ENCODE measurements at regions not wholly inside any gene's neighbourhood (a gene's known extent, or its start where the extent isn't known, plus 50 kb on each side); places are given as distances from the start of the nearest gene placed in this dataset.

- Histone ChIP-seq H3K27me3 (ENCODE audit: low read length) (0 out of 2 replicates have a peak, but pooled peaks cover 4% of the 10 kb centered on the region), H3F3A (ENCODE audit: insufficient read depth) (no peaks in the 10 kb centered on the region), H3K9me2 (replicated peaks; ENCODE audit: insufficient read depth, low read length) (no peaks in the 10 kb centered on the region), H3K9me3 (ENCODE audit: insufficient read depth, low read length) (no peaks in the 10 kb centered on the region), H3K79me2 (ENCODE audit: insufficient read depth, low read length) (no peaks in the 10 kb centered on the region), H3K4me2 (ENCODE audit: low read depth, low read length, poor library complexity, severe bottlenecking) (no peak overlapping the region), H3K36me3 (ENCODE audit: low read length) (no peaks in the 10 kb centered on the region; the same call in 1 of the 2 replicates), H4K20me1 (ENCODE audit: low read depth, low read length) (no peaks in the 10 kb centered on the region), H3K9ac (ENCODE audit: low read length) (no peak overlapping the region), H3K4me3 (ENCODE audit: insufficient read depth, low read length, poor library complexity, severe bottlenecking) (no peak overlapping the region), H3K27ac (ENCODE audit: low read depth, low read length) (no peak overlapping the region), H2AFZ (ENCODE audit: low read depth, low read length, severe bottlenecking) (no peak overlapping the region)
- TF ChIP-seq EZH2phosphoT487 (conservative IDR thresholded peaks at IDR 0.05; ENCODE audit: low read length): no peak
- TF ChIP-seq CTCF (IDR thresholded peaks at IDR 0.05; ENCODE audit: insufficient read depth, low read length, poor library complexity, severe bottlenecking): no peak
Measured at GRCh38 chr9:34825775-34826174, 115.8 kb upstream of the CCL21 start.

- Histone ChIP-seq H3K4me3 (ENCODE audit: insufficient read depth, low read length, poor library complexity, severe bottlenecking) (no peak overlapping the region), H3K27ac (ENCODE audit: low read depth, low read length) (no peak overlapping the region), H3F3A (ENCODE audit: insufficient read depth) (no peaks in the 10 kb centered on the region), H3K9me3 (ENCODE audit: insufficient read depth, low read length) (no peaks in the 10 kb centered on the region), H2AFZ (ENCODE audit: low read depth, low read length, severe bottlenecking) (no peak overlapping the region), H3K27me3 (ENCODE audit: low read length) (0 out of 2 replicates have a peak, but pooled peaks cover 4% of the 10 kb centered on the region), H3K9me2 (replicated peaks; ENCODE audit: insufficient read depth, low read length) (no peaks in the 10 kb centered on the region), H3K9ac (ENCODE audit: low read length) (no peak overlapping the region), H3K79me2 (ENCODE audit: insufficient read depth, low read length) (no peaks in the 10 kb centered on the region), H4K20me1 (ENCODE audit: low read depth, low read length) (no peaks in the 10 kb centered on the region), H3K4me2 (ENCODE audit: low read depth, low read length, poor library complexity, severe bottlenecking) (no peak overlapping the region), H3K36me3 (ENCODE audit: low read length) (no peaks in the 10 kb centered on the region; the same call in 1 of the 2 replicates)
- TF ChIP-seq EZH2phosphoT487 (conservative IDR thresholded peaks at IDR 0.05; ENCODE audit: low read length) (no peak), CTCF (IDR thresholded peaks at IDR 0.05; ENCODE audit: insufficient read depth, low read length, poor library complexity, severe bottlenecking) (no peak)
Measured at GRCh38 chr9:34823778-34824177, 113.8 kb upstream of the CCL21 start.

GRCh38 chr9:34810187-34810524 is 100.2 kb upstream of the CCL21 start:
- Histone ChIP-seq H3K79me2 (ENCODE audit: insufficient read depth, low read length) (no peaks in the 10 kb centered on the region), H3K27ac (ENCODE audit: low read depth, low read length) (no peak overlapping the region), H3K4me2 (ENCODE audit: low read depth, low read length, poor library complexity, severe bottlenecking) (no peak overlapping the region), H3K9ac (ENCODE audit: low read length) (no peak overlapping the region), H3K27me3 (ENCODE audit: low read length) (no peaks in the 10 kb centered on the region), H3K9me3 (ENCODE audit: insufficient read depth, low read length) (no peaks in the 10 kb centered on the region), H3F3A (ENCODE audit: insufficient read depth) (no peaks in the 10 kb centered on the region), H4K20me1 (ENCODE audit: low read depth, low read length) (no peaks in the 10 kb centered on the region), H3K9me2 (replicated peaks; ENCODE audit: insufficient read depth, low read length) (no peaks in the 10 kb centered on the region), H3K4me3 (ENCODE audit: insufficient read depth, low read length, poor library complexity, severe bottlenecking) (no peak overlapping the region), H2AFZ (ENCODE audit: low read depth, low read length, severe bottlenecking) (no peak overlapping the region), H3K36me3 (ENCODE audit: low read length) (no peaks in the 10 kb centered on the region)
- TF ChIP-seq EZH2phosphoT487 (conservative IDR thresholded peaks at IDR 0.05; ENCODE audit: low read length) (no peak), CTCF (IDR thresholded peaks at IDR 0.05; ENCODE audit: insufficient read depth, low read length, poor library complexity, severe bottlenecking) (no peak)

Data from SU-DHL-6 (cell line).